Osteoblast (primary cell): ENCODE measurements at regions not wholly inside any gene's neighbourhood (a gene's known extent, or its start where the extent isn't known, plus 50 kb on each side); places are given as distances from the start of the nearest gene placed in this dataset.
"Not testable (repeated sequence)": the region's sequence is repeated elsewhere in the genome, so short reads cannot be mapped to it uniquely, and the experiment has no call there.

Source experiments
- DNase-seq: peaks from one replicate; pipeline ENCODE4 v3.0.0; 2011; ENCODE audit warnings: low spot score, mixed read lengths; ENCODE audit not compliant: insufficient read length; ENCODE audit errors: missing footprints
- H2AFZ ChIP-seq: 2 replicates; pipeline ENCODE4 v1.6.0; 2011; ENCODE audit warnings: mild to moderate bottlenecking, low read length
- H3K27ac ChIP-seq: 2 replicates; pipeline ENCODE4 v1.5.1; 2011; ENCODE audit warnings: mild to moderate bottlenecking, low read depth, low read length, moderate library complexity
- H3K27me3 ChIP-seq: 2 replicates; pipeline ENCODE4 v1.6.0; 2012; ENCODE audit warnings: mild to moderate bottlenecking, control low read depth, inconsistent platforms, low read length, moderate library complexity; ENCODE audit not compliant: insufficient read depth
- H3K36me3 ChIP-seq: 2 replicates; pipeline ENCODE4 v1.5.1; 2011; ENCODE audit warnings: mild to moderate bottlenecking, low read length, control low read depth, moderate library complexity; ENCODE audit not compliant: insufficient read depth
- H3K4me1 ChIP-seq: 2 replicates; pipeline ENCODE4 v1.5.1; 2011; ENCODE audit warnings: mild to moderate bottlenecking, low read length, control low read depth, moderate library complexity; ENCODE audit not compliant: insufficient read depth
- H3K4me2 ChIP-seq: 2 replicates; pipeline ENCODE4 v1.6.0; 2011; ENCODE audit warnings: mild to moderate bottlenecking, low read length; ENCODE audit not compliant: insufficient read depth
- H3K4me3 ChIP-seq: fragments of 200-600 bp; sonication (generic); 3 replicates; pipeline ENCODE4 v1.5.1; 2012; ENCODE audit warnings: mild to moderate bottlenecking, low read length, inconsistent platforms; ENCODE audit not compliant: insufficient read depth
- H3K79me2 ChIP-seq: 2 replicates; pipeline ENCODE4 v1.6.0; 2012; ENCODE audit warnings: mild to moderate bottlenecking, low read length, control low read depth, inconsistent platforms; ENCODE audit not compliant: insufficient read depth
- H3K9me3 ChIP-seq: 2 replicates; pipeline ENCODE4 v1.5.1; 2011; ENCODE audit warnings: low read depth, low read length, control low read depth
- H4K20me1 ChIP-seq: 2 replicates; pipeline ENCODE4 v1.6.0; 2012; ENCODE audit warnings: mild to moderate bottlenecking, low read length, control low read depth; ENCODE audit not compliant: insufficient read depth
- CTCF ChIP-seq: IDR thresholded peaks from 2 replicates; pipeline ENCODE4 v1.5.1; 2011; ENCODE audit warnings: mild to moderate bottlenecking, low read depth, low read length, moderate library complexity; ENCODE audit errors: extremely low read depth

- no peak for DNase-seq
- Histone ChIP-seq H3K79me2 (no peaks in the 10 kb centered on the region), H3K36me3 (no peaks in the 10 kb centered on the region), H2AFZ (no peak overlapping the region), H3K27me3 (no peaks in the 10 kb centered on the region), H3K4me2 (no peak overlapping the region), H3K9me3 (no peaks in the 10 kb centered on the region), H3K27ac (no peak overlapping the region), H4K20me1 (no peaks in the 10 kb centered on the region), H3K4me3 (no peak overlapping the region), H3K4me1 (no peaks in the 10 kb centered on the region)
- no peak for TF ChIP-seq CTCF
Measured at GRCh38 chr12:114069507-114069906, 103.4 kb upstream of the RBM19 start.

GRCh38 chr12:114064497-114064896 is 98.4 kb upstream of the RBM19 start:
- H3K4me3 ChIP-seq = no peak overlapping the region
- no peak overlapping the region for H2AFZ ChIP-seq
- TF ChIP-seq CTCF = no peak

GRCh38 chr12:114064034-114064433 is 97.9 kb upstream of the RBM19 start:
- H3K4me2 ChIP-seq, H3K79me2 ChIP-seq, H3K4me1 ChIP-seq, H4K20me1 ChIP-seq, H3K9me3 ChIP-seq, H2AFZ ChIP-seq, H3K27ac ChIP-seq, H3K36me3 ChIP-seq, DNase-seq, H3K4me3 ChIP-seq, H3K27me3 ChIP-seq: not testable (repeated sequence)

More at GRCh38 chr12:114064497-114064896, 98.4 kb upstream of the RBM19 start:
- Histone ChIP-seq H3K79me2 (no peaks in the 10 kb centered on the region), H3K27ac (no peak overlapping the region), H3K9me3 (no peaks in the 10 kb centered on the region), H3K4me1 (no peaks in the 10 kb centered on the region), H4K20me1 (no peaks in the 10 kb centered on the region), H3K4me2 (no peak overlapping the region), H3K36me3 (no peaks in the 10 kb centered on the region), H3K27me3 (no peaks in the 10 kb centered on the region)
- DNase-seq = no peak

GRCh38 chr12:114063435-114063834 is 97.3 kb upstream of the RBM19 start:
- Histone ChIP-seq H3K79me2 (no peaks in the 10 kb centered on the region), H4K20me1 (no peaks in the 10 kb centered on the region), H2AFZ (no peak overlapping the region), H3K4me3 (no peak overlapping the region), H3K27ac (no peak overlapping the region), H3K4me1 (no peaks in the 10 kb centered on the region), H3K9me3 (no peaks in the 10 kb centered on the region), H3K27me3 (no peaks in the 10 kb centered on the region), H3K4me2 (no peak overlapping the region), H3K36me3 (no peaks in the 10 kb centered on the region)
- no peak for DNase-seq
- no peak for TF ChIP-seq CTCF

GRCh38 chr12:114056351-114056750 is 90.2 kb upstream of the RBM19 start:
- DNase-seq, H3K4me2 ChIP-seq, H3K4me1 ChIP-seq, H3K79me2 ChIP-seq, H3K27ac ChIP-seq, H3K4me3 ChIP-seq, H2AFZ ChIP-seq, H3K9me3 ChIP-seq, H4K20me1 ChIP-seq, H3K27me3 ChIP-seq, H3K36me3 ChIP-seq: not testable (repeated sequence)
